Cardiac fibroblast (primary cell): ENCODE measurements at regions not wholly inside any gene's neighbourhood (a gene's known extent, or its start where the extent isn't known, plus 50 kb on each side); places are given as distances from the start of the nearest gene placed in this dataset.

Source experiments
- DNase-seq, 2 donors: peaks; one replicate each; pipeline versions ENCODE4 v3.0.0 to v3.0.0-alpha.2; 2010; ENCODE audit warnings: low read depth in 2 of 2
- H3K4me3 ChIP-seq, 2 donors: replicated peaks in 1 of 2; 1 replicate in 1 of 2; 2 replicates in 1 of 2; pipeline ENCODE4 v1.5.1; 2011; ENCODE audit warnings: low read depth in 2 of 2, low read length in 2 of 2, mild to moderate bottlenecking in 2 of 2, moderate library complexity in 1 of 2
- TF ChIP-seq, protein P1 (sequence below): IDR thresholded peaks from one replicate; pipeline ENCODE4 v1.5.1; 2011; ENCODE audit warnings: low read depth, mild to moderate bottlenecking, low read length, inconsistent platforms

DNA sequence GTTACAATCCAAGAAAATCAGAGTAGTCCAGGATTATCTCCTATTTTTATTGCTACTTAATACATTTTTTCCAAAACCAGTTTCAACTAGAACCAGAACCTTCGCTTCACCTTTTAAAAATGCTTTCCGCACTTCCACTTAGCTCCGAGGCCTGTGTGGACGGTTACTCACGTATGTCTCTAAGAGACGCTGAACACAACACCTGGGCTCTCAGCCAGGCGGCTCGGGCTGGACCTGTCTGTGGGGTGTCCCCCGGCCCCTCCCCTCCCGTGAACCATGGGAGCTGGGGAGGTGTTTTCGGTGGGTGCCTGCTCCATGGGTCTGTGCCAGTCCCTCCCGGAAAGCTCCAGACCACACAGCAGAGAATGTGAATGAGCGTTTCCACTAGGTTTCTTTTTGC, 223.8 kb downstream of the GLI2 start:
- DNase-seq: no peak
- TF ChIP-seq, protein P1, sequence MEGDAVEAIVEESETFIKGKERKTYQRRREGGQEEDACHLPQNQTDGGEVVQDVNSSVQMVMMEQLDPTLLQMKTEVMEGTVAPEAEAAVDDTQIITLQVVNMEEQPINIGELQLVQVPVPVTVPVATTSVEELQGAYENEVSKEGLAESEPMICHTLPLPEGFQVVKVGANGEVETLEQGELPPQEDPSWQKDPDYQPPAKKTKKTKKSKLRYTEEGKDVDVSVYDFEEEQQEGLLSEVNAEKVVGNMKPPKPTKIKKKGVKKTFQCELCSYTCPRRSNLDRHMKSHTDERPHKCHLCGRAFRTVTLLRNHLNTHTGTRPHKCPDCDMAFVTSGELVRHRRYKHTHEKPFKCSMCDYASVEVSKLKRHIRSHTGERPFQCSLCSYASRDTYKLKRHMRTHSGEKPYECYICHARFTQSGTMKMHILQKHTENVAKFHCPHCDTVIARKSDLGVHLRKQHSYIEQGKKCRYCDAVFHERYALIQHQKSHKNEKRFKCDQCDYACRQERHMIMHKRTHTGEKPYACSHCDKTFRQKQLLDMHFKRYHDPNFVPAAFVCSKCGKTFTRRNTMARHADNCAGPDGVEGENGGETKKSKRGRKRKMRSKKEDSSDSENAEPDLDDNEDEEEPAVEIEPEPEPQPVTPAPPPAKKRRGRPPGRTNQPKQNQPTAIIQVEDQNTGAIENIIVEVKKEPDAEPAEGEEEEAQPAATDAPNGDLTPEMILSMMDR: no peak
- no peak overlapping the region for H3K4me3 ChIP-seq

DNA sequence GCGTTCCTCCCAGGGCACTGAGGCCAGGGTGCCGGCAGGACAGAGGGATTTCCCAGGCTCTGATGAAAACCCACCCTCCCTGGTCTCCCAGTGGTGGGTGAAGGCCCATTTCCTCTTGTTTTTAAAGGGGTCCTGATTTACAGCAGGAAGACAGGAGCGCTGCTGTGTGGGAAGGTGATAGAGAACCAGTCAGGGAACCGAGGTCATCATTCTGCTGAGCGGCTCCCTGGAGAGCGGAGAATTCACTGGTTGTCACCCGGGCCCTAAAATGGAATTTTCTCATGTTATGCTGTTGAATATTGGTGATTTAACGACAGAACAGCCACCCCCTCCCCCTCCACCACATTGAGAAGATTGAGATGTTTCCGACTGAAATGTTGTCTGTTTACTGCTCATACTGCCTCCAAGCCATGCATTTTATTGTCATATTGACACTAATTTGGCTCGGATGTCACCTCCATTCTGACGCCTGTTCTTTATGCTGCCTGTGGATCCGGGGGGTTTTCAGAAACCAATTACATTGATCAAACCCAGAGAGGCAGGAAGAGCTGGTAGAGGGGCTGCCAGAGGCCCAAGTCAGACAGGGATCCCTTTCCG, 225.2 kb downstream of the GLI2 start:
- DNase-seq: no peak
- TF ChIP-seq, protein P1: no peak
- no peak overlapping the region for H3K4me3 ChIP-seq

DNA sequence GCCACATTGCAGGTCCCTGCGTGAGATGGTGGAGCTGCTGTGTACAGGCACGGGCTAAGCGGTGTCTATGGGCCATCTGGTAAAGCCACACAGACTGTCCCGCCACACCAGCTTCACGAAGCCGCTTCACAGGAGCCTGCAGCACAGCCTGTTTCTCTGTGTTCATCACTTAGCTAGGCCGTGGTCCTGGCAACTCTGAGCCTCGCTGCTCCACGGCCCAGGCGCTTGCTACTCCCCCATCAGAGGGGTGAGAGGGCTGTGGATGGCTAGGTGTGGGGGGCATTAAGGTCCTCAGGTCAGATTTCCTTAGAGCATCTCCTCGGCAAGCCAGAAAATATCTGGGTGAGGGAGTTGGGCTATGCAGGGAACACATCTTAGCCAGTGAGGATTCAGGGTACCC, 225.7 kb downstream of the GLI2 start:
- TF ChIP-seq, protein P1: no peak
- H3K4me3 ChIP-seq: no peak overlapping the region

DNA sequence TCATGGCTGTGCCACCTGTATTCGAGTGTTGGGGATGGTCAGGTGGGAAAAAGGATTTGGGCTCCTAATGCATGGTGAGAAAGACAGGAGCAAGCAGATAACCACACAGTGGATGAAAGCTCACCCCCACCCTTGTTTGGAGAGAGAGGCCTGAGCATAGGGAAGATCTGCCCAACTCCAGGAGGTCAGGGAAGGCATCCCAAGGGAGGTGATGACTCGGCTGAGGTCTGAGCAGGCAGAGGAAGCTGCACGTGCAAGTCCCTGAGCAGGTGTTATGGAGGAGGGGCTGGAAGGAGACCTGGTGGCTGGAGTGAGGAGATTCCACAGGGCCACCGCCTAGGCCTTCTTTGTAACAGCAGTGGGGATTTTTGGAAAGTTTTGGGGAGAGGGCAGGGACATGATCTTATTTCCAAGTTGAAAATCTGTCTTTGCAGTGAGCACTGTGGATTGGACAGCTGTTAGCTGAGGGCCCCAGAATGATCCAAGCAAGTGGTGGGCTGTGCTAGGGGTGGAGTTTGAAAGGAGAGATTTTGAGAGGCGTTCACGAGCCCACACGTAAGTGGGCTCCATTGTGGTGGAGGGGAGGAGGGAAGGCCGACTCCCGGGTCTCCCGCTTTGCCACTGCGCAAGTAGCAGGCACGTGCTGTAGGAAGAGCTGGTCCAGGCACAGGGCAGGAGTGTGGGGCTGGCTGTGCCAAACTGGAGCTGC, 228.5 kb downstream of the GLI2 start:
- no peak overlapping the region for H3K4me3 ChIP-seq
- TF ChIP-seq, protein P1: no peak
- DNase-seq: peak in 1 of 2 donors; percentile 24

More for the DNA sequence above, 225.7 kb downstream of the GLI2 start:
- DNase-seq: no peak

DNA sequence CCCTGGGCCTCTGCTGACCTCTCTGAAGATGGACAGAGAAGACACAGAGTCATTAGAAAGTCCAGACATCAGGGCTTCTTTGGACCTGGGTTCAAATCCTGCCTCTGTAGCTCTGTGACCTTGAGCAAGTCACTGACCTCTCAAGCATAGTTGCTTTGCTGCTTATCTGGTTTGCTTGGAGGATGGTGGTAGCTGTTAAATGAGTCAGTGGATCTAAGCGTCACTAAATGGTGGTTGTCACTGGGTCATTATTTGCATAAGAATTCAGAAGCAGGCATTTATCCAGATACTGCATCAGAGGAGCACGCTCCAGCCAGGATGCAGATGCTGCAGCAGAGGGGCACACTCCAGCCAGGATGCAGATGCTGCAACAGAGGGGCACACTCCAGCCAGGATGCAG, 229.2 kb downstream of the GLI2 start:
- TF ChIP-seq, protein P1: no peak
- peak; percentile 8 to 45 for DNase-seq
- no peak overlapping the region for H3K4me3 ChIP-seq

DNA sequence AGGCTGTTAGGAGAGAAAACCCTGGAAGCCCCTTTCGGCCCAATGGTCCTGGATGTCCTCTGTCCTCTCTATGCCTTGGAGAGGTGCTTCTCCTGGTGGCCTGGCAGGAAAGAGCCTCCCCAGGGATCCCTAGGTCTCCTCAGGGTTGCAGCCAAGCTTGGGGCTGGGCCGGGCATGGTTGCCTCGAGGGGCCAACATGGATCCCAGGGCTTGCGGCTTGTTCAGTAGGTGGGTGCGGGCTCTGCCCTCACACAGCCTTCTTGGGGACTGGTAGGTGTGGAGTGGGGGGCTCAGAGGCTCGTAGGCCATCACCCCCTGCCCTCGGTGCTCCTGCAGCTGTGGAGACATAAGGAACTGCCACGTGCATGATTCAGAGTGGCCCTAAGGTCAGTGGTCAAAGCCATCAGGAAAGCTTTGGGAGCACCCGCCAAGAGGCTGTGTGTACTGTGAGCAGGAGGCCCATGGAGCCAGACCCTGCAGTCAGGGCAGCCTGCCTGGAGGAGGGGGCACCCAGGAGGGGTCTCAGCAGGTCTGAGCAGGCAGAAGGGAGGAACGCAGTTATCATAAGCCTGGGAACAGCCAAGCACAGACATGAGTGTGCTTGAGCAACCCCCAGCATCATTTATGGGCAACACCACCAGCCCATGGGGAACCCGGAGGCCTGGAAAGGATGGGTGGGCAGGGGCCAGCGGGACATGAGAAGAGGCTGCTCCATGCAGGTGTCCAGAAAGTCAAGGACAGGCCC, 231.0 kb downstream of the GLI2 start:
- no peak overlapping the region for H3K4me3 ChIP-seq
- DNase-seq: no peak
- TF ChIP-seq, protein P1: no peak
